WTC11 (cell line): ENCODE measurements at regions not wholly inside any gene's neighbourhood (a gene's known extent, or its start where the extent isn't known, plus 50 kb on each side); places are given as distances from the start of the nearest gene placed in this dataset.

Source experiments
- ATAC-seq: fragments of 200-7000 bp; cut with Tn5 transposase; 2 replicates; pipeline ENCODE4 v1.10.0; 2021; ENCODE audit warnings: mild to moderate bottlenecking, moderate library complexity
- CTCF ChIA-PET: fragments of 300-600 bp; sonication (Branson Sonifier 250); formaldehyde crosslinking; loops from one replicate; lab custom pipeline; 2021; ENCODE audit warnings: antibody characterized with exemption; lab: Charles Lee
- POLR2A ChIA-PET: fragments of 350-600 bp; sonication (Branson Sonifier 250); formaldehyde crosslinking; loops from one replicate; lab custom pipeline; 2021; ENCODE audit warnings: antibody characterized with exemption; lab: Charles Lee
- DNase-seq: peaks from one replicate; pipeline ENCODE4 v3.0.0; 2021; ENCODE audit warnings: low spot score
- H3K27ac Mint-ChIP-seq: 2 replicates; pipeline ENCODE4 v1.8.0; 2021; ENCODE audit warnings: mixed read lengths
- H3K27me3 Mint-ChIP-seq: 2 replicates; pipeline ENCODE4 v1.8.0; 2021; ENCODE audit warnings: low read depth, mild to moderate bottlenecking, moderate library complexity, mixed read lengths
- H3K36me3 Mint-ChIP-seq: 2 replicates; pipeline ENCODE4 v1.8.0; 2021; ENCODE audit warnings: mixed read lengths
- H3K4me1 Mint-ChIP-seq: 2 replicates; pipeline ENCODE4 v1.8.0; 2022; ENCODE audit warnings: mixed read lengths
- H3K4me3 Mint-ChIP-seq: 2 replicates; pipeline ENCODE4 v1.8.0; 2021; ENCODE audit warnings: mild to moderate bottlenecking, moderate library complexity, mixed read lengths
- H3K9me3 Mint-ChIP-seq: 2 replicates; pipeline ENCODE4 v1.8.0; 2021; ENCODE audit warnings: mixed read lengths
- ATF1 ChIP-seq: sonication (generic); formaldehyde crosslinking; IDR thresholded peaks from 2 replicates; pipeline ENCODE4 v1.8.1; 2023; ENCODE audit warnings: mild to moderate bottlenecking, moderate library complexity, missing genetic modification reagents
- ETV6 ChIP-seq: sonication (generic); formaldehyde crosslinking; IDR thresholded peaks from 2 replicates; pipeline ENCODE4 v1.8.1; 2022; ENCODE audit warnings: mild to moderate bottlenecking, missing genetic modification reagents
- IRF2 ChIP-seq: sonication (generic); formaldehyde crosslinking; IDR thresholded peaks from 2 replicates; pipeline ENCODE4 v1.8.0; 2022; ENCODE audit warnings: low read depth, missing genetic modification reagents, borderline replicate concordance
- KAT7 ChIP-seq: sonication (generic); formaldehyde crosslinking; IDR thresholded peaks from 2 replicates; pipeline ENCODE4 v1.8.1; 2023; ENCODE audit warnings: missing genetic modification reagents, mild to moderate bottlenecking, borderline replicate concordance
- MYBL2 ChIP-seq: sonication (generic); formaldehyde crosslinking; IDR thresholded peaks from 2 replicates; pipeline ENCODE4 v1.8.1; 2023; ENCODE audit warnings: mild to moderate bottlenecking, moderate library complexity, missing genetic modification reagents
- NR1H2 ChIP-seq: sonication (generic); formaldehyde crosslinking; IDR thresholded peaks from 2 replicates; pipeline ENCODE4 v1.9.0; 2021; ENCODE audit warnings: mild to moderate bottlenecking, moderate library complexity, missing genetic modification reagents
- NR3C1 ChIP-seq: sonication (generic); formaldehyde crosslinking; conservative IDR thresholded peaks from 2 replicates; pipeline ENCODE4 v1.8.1; 2023; ENCODE audit warnings: low read depth, mild to moderate bottlenecking, missing genetic modification reagents
- TCF7 ChIP-seq: sonication (generic); formaldehyde crosslinking; IDR thresholded peaks from 2 replicates; pipeline ENCODE4 v1.8.0; 2022; ENCODE audit warnings: mild to moderate bottlenecking, low read depth, missing genetic modification reagents, moderate library complexity
- TEAD1 ChIP-seq: sonication (generic); formaldehyde crosslinking; IDR thresholded peaks from 2 replicates; pipeline ENCODE4 v1.8.0; 2022; ENCODE audit warnings: mild to moderate bottlenecking, missing genetic modification reagents
- ZNF232 ChIP-seq: sonication (generic); formaldehyde crosslinking; IDR thresholded peaks from 2 replicates; pipeline ENCODE4 v1.8.0; 2022; ENCODE audit warnings: mild to moderate bottlenecking, missing genetic modification reagents
- TF ChIP-seq, protein P1 (sequence below): sonication (generic); formaldehyde crosslinking; IDR thresholded peaks from 2 replicates; pipeline ENCODE4 v1.8.0; 2023; ENCODE audit warnings: missing genetic modification reagents
- TF ChIP-seq, protein P2 (sequence below): sonication (generic); formaldehyde crosslinking; IDR thresholded peaks from 2 replicates; pipeline ENCODE4 v1.8.0; 2022; ENCODE audit warnings: mild to moderate bottlenecking, missing genetic modification reagents
- TF ChIP-seq, protein P3 (sequence below): sonication (generic); formaldehyde crosslinking; IDR thresholded peaks from 2 replicates; pipeline ENCODE4 v1.8.0; 2023; ENCODE audit warnings: missing genetic modification reagents, mild to moderate bottlenecking, borderline replicate concordance
- TF ChIP-seq, protein P4 (sequence below): sonication (generic); formaldehyde crosslinking; IDR thresholded peaks from 2 replicates; pipeline ENCODE4 v1.8.1; 2023; ENCODE audit warnings: mild to moderate bottlenecking, missing genetic modification reagents, moderate library complexity
- TF ChIP-seq, protein P5 (sequence below): fragments of 250-450 bp; sonication (Bioruptor Pico); conservative IDR thresholded peaks from 2 replicates; pipeline ENCODE4 v1.9.0; 2021; ENCODE audit warnings: mild to moderate bottlenecking
- TF ChIP-seq, protein P6 (sequence below): sonication (generic); formaldehyde crosslinking; IDR thresholded peaks from 2 replicates; pipeline ENCODE4 v1.8.1; 2022; ENCODE audit warnings: mild to moderate bottlenecking, moderate library complexity, missing genetic modification reagents
- TF ChIP-seq, protein P7 (sequence below): sonication (generic); formaldehyde crosslinking; IDR thresholded peaks from 2 replicates; pipeline ENCODE4 v1.8.1; 2022; ENCODE audit warnings: low read depth, mild to moderate bottlenecking, moderate library complexity, missing genetic modification reagents, borderline replicate concordance
- TF ChIP-seq, protein P8 (sequence below): sonication (generic); formaldehyde crosslinking; IDR thresholded peaks from 2 replicates; pipeline ENCODE4 v1.8.0; 2022; ENCODE audit warnings: missing genetic modification reagents
- TF ChIP-seq, protein P9 (sequence below): sonication (generic); formaldehyde crosslinking; IDR thresholded peaks from 2 replicates; pipeline ENCODE4 v1.8.1; 2023; ENCODE audit warnings: mild to moderate bottlenecking, moderate library complexity, missing genetic modification reagents

DNA sequence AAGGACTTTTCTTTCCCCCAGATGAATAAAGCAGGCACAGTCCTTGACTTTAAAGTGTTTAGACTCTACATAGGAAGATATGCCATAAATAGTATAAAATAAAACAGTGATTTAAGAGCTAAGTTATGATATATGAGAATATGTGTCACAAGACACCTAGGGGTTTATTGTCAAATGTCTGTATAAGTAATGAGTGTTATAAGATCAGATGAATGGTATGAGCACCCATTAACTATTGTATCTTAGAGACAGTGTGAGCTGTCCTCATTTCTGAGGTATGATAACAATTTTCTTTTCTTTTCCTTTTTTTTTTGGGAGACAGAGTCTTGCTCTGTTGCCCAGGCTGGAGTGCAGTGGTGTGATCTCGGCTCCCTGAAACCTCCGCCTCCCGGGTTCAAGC, 365.3 kb downstream of the RND3 start:
- no peak overlapping the region for H3K27ac Mint-ChIP-seq
- H3K4me1 Mint-ChIP-seq = peaks cover 51% of the 10 kb centered on the region
- no peaks in the 10 kb centered on the region for H3K27me3 Mint-ChIP-seq

More for the DNA sequence above, 365.3 kb downstream of the RND3 start:
- TF ChIP-seq TEAD1 (CRISPR knock-in tag) (no peak), IRF2 (no peak), TCF7 (CRISPR knock-in tag) (no peak), KAT7 (CRISPR knock-in tag) (no peak), MYBL2 (CRISPR knock-in tag) (no peak), ATF1 (no peak), ZNF232 (CRISPR knock-in tag) (no peak), NR3C1 (no peak), NR1H2 (CRISPR knock-in tag) (no peak), ETV6 (CRISPR knock-in tag) (no peak)
- TF ChIP-seq, protein P1, sequence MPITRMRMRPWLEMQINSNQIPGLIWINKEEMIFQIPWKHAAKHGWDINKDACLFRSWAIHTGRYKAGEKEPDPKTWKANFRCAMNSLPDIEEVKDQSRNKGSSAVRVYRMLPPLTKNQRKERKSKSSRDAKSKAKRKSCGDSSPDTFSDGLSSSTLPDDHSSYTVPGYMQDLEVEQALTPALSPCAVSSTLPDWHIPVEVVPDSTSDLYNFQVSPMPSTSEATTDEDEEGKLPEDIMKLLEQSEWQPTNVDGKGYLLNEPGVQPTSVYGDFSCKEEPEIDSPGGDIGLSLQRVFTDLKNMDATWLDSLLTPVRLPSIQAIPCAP (CRISPR knock-in tag) = no peak
- TF ChIP-seq, protein P2, sequence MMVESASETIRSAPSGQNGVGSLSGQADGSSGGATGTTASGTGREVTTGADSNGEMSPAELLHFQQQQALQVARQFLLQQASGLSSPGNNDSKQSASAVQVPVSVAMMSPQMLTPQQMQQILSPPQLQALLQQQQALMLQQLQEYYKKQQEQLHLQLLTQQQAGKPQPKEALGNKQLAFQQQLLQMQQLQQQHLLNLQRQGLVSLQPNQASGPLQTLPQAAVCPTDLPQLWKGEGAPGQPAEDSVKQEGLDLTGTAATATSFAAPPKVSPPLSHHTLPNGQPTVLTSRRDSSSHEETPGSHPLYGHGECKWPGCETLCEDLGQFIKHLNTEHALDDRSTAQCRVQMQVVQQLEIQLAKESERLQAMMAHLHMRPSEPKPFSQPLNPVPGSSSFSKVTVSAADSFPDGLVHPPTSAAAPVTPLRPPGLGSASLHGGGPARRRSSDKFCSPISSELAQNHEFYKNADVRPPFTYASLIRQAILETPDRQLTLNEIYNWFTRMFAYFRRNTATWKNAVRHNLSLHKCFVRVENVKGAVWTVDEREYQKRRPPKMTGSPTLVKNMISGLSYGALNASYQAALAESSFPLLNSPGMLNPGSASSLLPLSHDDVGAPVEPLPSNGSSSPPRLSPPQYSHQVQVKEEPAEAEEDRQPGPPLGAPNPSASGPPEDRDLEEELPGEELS (CRISPR knock-in tag) = no peak
- TF ChIP-seq, protein P3, sequence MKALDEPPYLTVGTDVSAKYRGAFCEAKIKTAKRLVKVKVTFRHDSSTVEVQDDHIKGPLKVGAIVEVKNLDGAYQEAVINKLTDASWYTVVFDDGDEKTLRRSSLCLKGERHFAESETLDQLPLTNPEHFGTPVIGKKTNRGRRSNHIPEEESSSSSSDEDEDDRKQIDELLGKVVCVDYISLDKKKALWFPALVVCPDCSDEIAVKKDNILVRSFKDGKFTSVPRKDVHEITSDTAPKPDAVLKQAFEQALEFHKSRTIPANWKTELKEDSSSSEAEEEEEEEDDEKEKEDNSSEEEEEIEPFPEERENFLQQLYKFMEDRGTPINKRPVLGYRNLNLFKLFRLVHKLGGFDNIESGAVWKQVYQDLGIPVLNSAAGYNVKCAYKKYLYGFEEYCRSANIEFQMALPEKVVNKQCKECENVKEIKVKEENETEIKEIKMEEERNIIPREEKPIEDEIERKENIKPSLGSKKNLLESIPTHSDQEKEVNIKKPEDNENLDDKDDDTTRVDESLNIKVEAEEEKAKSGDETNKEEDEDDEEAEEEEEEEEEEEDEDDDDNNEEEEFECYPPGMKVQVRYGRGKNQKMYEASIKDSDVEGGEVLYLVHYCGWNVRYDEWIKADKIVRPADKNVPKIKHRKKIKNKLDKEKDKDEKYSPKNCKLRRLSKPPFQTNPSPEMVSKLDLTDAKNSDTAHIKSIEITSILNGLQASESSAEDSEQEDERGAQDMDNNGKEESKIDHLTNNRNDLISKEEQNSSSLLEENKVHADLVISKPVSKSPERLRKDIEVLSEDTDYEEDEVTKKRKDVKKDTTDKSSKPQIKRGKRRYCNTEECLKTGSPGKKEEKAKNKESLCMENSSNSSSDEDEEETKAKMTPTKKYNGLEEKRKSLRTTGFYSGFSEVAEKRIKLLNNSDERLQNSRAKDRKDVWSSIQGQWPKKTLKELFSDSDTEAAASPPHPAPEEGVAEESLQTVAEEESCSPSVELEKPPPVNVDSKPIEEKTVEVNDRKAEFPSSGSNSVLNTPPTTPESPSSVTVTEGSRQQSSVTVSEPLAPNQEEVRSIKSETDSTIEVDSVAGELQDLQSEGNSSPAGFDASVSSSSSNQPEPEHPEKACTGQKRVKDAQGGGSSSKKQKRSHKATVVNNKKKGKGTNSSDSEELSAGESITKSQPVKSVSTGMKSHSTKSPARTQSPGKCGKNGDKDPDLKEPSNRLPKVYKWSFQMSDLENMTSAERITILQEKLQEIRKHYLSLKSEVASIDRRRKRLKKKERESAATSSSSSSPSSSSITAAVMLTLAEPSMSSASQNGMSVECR = no peak
- TF ChIP-seq, protein P4, sequence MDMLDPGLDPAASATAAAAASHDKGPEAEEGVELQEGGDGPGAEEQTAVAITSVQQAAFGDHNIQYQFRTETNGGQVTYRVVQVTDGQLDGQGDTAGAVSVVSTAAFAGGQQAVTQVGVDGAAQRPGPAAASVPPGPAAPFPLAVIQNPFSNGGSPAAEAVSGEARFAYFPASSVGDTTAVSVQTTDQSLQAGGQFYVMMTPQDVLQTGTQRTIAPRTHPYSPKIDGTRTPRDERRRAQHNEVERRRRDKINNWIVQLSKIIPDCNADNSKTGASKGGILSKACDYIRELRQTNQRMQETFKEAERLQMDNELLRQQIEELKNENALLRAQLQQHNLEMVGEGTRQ (CRISPR knock-in tag) = no peak
- TF ChIP-seq, protein P5, sequence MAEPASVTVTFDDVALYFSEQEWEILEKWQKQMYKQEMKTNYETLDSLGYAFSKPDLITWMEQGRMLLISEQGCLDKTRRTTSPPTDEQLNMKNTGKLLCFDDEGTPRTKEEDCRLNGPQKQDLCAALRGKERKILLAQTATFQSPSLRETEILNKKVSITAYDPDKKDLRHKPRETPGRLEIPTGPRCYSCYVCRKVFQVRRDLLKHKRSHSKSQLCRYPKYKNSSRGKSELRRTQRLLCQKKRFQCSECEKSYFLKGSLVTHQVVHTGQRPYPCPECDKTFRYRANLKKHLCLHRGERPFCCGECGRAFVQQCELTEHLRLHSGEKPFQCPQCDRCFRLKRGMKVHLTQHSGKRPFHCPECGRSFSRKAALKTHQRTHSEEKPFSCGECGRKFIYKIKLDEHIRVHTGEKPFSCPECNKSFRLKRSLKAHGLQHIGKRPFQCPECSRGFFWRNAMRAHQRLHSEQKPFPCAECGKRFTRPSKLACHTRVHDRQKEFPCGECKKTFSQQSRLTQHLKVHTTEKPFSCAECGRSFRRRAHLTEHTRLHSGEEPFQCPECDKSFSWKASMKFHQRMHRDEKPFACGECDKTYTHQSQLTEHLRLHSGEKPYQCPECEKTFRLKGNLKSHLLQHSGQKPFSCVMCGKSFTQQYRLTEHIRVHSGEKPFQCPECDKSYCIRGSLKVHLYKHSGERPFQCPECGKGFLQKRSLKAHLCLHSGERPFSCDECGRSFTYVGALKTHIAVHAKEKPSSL = no peak
- TF ChIP-seq, protein P6, sequence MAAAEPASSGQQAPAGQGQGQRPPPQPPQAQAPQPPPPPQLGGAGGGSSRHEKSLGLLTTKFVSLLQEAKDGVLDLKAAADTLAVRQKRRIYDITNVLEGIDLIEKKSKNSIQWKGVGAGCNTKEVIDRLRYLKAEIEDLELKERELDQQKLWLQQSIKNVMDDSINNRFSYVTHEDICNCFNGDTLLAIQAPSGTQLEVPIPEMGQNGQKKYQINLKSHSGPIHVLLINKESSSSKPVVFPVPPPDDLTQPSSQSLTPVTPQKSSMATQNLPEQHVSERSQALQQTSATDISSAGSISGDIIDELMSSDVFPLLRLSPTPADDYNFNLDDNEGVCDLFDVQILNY = no peak
- TF ChIP-seq, protein P7, sequence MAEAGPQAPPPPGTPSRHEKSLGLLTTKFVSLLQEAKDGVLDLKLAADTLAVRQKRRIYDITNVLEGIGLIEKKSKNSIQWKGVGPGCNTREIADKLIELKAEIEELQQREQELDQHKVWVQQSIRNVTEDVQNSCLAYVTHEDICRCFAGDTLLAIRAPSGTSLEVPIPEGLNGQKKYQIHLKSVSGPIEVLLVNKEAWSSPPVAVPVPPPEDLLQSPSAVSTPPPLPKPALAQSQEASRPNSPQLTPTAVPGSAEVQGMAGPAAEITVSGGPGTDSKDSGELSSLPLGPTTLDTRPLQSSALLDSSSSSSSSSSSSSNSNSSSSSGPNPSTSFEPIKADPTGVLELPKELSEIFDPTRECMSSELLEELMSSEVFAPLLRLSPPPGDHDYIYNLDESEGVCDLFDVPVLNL (CRISPR knock-in tag) = no peak
- TF ChIP-seq, protein P8, sequence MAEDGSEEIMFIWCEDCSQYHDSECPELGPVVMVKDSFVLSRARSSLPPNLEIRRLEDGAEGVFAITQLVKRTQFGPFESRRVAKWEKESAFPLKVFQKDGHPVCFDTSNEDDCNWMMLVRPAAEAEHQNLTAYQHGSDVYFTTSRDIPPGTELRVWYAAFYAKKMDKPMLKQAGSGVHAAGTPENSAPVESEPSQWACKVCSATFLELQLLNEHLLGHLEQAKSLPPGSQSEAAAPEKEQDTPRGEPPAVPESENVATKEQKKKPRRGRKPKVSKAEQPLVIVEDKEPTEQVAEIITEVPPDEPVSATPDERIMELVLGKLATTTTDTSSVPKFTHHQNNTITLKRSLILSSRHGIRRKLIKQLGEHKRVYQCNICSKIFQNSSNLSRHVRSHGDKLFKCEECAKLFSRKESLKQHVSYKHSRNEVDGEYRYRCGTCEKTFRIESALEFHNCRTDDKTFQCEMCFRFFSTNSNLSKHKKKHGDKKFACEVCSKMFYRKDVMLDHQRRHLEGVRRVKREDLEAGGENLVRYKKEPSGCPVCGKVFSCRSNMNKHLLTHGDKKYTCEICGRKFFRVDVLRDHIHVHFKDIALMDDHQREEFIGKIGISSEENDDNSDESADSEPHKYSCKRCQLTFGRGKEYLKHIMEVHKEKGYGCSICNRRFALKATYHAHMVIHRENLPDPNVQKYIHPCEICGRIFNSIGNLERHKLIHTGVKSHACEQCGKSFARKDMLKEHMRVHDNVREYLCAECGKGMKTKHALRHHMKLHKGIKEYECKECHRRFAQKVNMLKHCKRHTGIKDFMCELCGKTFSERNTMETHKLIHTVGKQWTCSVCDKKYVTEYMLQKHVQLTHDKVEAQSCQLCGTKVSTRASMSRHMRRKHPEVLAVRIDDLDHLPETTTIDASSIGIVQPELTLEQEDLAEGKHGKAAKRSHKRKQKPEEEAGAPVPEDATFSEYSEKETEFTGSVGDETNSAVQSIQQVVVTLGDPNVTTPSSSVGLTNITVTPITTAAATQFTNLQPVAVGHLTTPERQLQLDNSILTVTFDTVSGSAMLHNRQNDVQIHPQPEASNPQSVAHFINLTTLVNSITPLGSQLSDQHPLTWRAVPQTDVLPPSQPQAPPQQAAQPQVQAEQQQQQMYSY (CRISPR knock-in tag) = no peak
- TF ChIP-seq, protein P9, sequence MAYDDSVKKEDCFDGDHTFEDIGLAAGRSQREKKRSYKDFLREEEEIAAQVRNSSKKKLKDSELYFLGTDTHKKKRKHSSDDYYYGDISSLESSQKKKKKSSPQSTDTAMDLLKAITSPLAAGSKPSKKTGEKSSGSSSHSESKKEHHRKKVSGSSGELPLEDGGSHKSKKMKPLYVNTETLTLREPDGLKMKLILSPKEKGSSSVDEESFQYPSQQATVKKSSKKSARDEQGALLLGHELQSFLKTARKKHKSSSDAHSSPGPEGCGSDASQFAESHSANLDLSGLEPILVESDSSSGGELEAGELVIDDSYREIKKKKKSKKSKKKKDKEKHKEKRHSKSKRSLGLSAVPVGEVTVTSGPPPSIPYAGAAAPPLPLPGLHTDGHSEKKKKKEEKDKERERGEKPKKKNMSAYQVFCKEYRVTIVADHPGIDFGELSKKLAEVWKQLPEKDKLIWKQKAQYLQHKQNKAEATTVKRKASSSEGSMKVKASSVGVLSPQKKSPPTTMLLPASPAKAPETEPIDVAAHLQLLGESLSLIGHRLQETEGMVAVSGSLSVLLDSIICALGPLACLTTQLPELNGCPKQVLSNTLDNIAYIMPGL = no peak
- no peak overlapping the region for H3K4me3 Mint-ChIP-seq
- no peaks in the 10 kb centered on the region for H3K9me3 Mint-ChIP-seq
- no peaks in the 10 kb centered on the region for H3K36me3 Mint-ChIP-seq
- CTCF ChIA-PET = no interaction called here
- no peak for ATAC-seq
- no peak for DNase-seq
- POLR2A ChIA-PET = no interaction called here
